H1 (cell line): ENCODE measurements at regions not wholly inside any gene's neighbourhood (a gene's known extent, or its start where the extent isn't known, plus 50 kb on each side); places are given as distances from the start of the nearest gene placed in this dataset.

Source experiments
- CTCF ChIA-PET: fragments of 300-600 bp; sonication (Branson Sonifier 250); formaldehyde crosslinking; loops from one replicate; lab custom pipeline; 2021; ENCODE audit not compliant: partially characterized antibody; lab: Charles Lee
- POLR2A ChIA-PET: fragments of 300-600 bp; sonication (Branson Sonifier 250); formaldehyde crosslinking; loops from one replicate; lab custom pipeline; 2021; ENCODE audit warnings: inconsistent platforms; ENCODE audit not compliant: partially characterized antibody; lab: Charles Lee
- DNase-seq, 2 experiments: peaks; one replicate each; pipeline versions ENCODE4 v3.0.0 to v3.0.0-alpha.2; 2010 to 2022; ENCODE audit warnings: low spot score in 2 of 2, low read depth in 1 of 2, mixed read lengths in 1 of 2
- FAIRE-seq: peaks from 2 replicates; lab custom pipeline; 2011; peaks lifted over from hg19 to GRCh38; lab: Jason Lieb, UNC
- H2AFZ ChIP-seq: 2 replicates; pipeline ENCODE4 v1.8.1; 2012; ENCODE audit warnings: low read length, inconsistent platforms
- H2AK5ac ChIP-seq: 2 replicates; pipeline ENCODE4 v1.6.1; 2013; ENCODE audit warnings: low read depth, low read length
- H2BK120ac ChIP-seq: replicated peaks from 2 replicates; pipeline ENCODE3; 2013; ENCODE audit warnings: low read depth, low read length, inconsistent platforms
- H2BK12ac ChIP-seq: 2 replicates; pipeline ENCODE4 v1.6.1; 2013; ENCODE audit warnings: low read depth, low read length
- H2BK15ac ChIP-seq: 2 replicates; pipeline ENCODE4 v1.6.1; 2013; ENCODE audit warnings: low read length
- H2BK20ac ChIP-seq: 2 replicates; pipeline ENCODE4 v1.6.1; 2013; ENCODE audit warnings: low read length
- H2BK5ac ChIP-seq: 2 replicates; pipeline ENCODE4 v1.6.1; 2013; ENCODE audit warnings: low read depth, low read length
- H3K14ac ChIP-seq: 2 replicates; pipeline ENCODE4 v1.6.1; 2013; ENCODE audit warnings: inconsistent platforms; ENCODE audit not compliant: insufficient read length
- H3K18ac ChIP-seq: 2 replicates; pipeline ENCODE4 v1.6.1; 2013; ENCODE audit warnings: low read length; ENCODE audit errors: extremely low read depth
- H3K23ac ChIP-seq: 2 replicates; pipeline ENCODE4 v1.6.1; 2013; ENCODE audit warnings: inconsistent platforms; ENCODE audit not compliant: insufficient read length
- H3K23me2 ChIP-seq: 2 replicates; pipeline ENCODE4 v1.6.1; 2013; ENCODE audit warnings: low read depth, low read length
- H3K27ac ChIP-seq: 2 replicates; pipeline ENCODE4 v1.6.1; 2011; ENCODE audit warnings: low read depth, low read length, inconsistent platforms
- H3K27me3 ChIP-seq, 4 experiments: replicated peaks in 1 of 4; 1 replicate in 1 of 4; 2 replicates in 3 of 4; pipeline versions ENCODE4 v1.6.1 to v1.8.1; 2011 to 2013; ENCODE audit warnings: low read length in 3 of 4, mild to moderate bottlenecking in 3 of 4, inconsistent platforms in 2 of 4, mixed read lengths in 2 of 4, moderate library complexity in 1 of 4; ENCODE audit not compliant: control insufficient read depth in 3 of 4, insufficient read depth in 3 of 4; ENCODE audit errors: extremely low read depth in 1 of 4
- H3K36me3 ChIP-seq, 4 experiments: 2 replicates each; pipeline versions ENCODE4 v1.6.1 to v1.8.1; 2011 to 2013; ENCODE audit warnings: mild to moderate bottlenecking in 4 of 4, low read length in 3 of 4, moderate library complexity in 2 of 4, control low read depth in 1 of 4, inconsistent platforms in 1 of 4; ENCODE audit not compliant: insufficient read depth in 4 of 4, control insufficient read depth in 2 of 4
- H3K4ac ChIP-seq: replicated peaks from 2 replicates; pipeline ENCODE3; 2013; ENCODE audit warnings: low read length, low read depth, mixed read lengths, inconsistent platforms; ENCODE audit not compliant: insufficient read length
- H3K4me1 ChIP-seq, 4 experiments: replicated peaks in 1 of 4; 1 replicate in 1 of 4; 2 replicates in 3 of 4; pipeline versions ENCODE4 v1.6.1 to v1.8.1; 2011 to 2013; ENCODE audit warnings: low read length in 3 of 4, inconsistent platforms in 2 of 4, mixed read lengths in 1 of 4; ENCODE audit not compliant: insufficient read depth in 4 of 4, control insufficient read depth in 3 of 4
- H3K4me2 ChIP-seq, 2 experiments: 2 replicates each; pipeline versions ENCODE4 v1.6.1 to v1.8.1; 2011 to 2013; ENCODE audit warnings: low read depth in 2 of 2, low read length in 2 of 2, control low read depth in 1 of 2, inconsistent platforms in 1 of 2, mild to moderate bottlenecking in 1 of 2; ENCODE audit not compliant: insufficient read depth in 1 of 2
- H3K4me3 ChIP-seq, 4 experiments: fragments of 200-600, 300-600 bp in 1 of 4; sonication (generic), shearing (Covaris generic), sonication (Bioruptor Twin) in 1 of 4; 2 replicates each; pipeline versions ENCODE4 v1.5.1 to v1.8.1; 2011 to 2016; ENCODE audit warnings: low read length in 4 of 4, low read depth in 3 of 4, control low read depth in 2 of 4, inconsistent platforms in 2 of 4, mild to moderate bottlenecking in 2 of 4, mixed read lengths in 1 of 4, moderate library complexity in 1 of 4; ENCODE audit not compliant: insufficient read depth in 2 of 4; ENCODE audit errors: extremely low read depth in 1 of 4
- H3K56ac ChIP-seq: replicated peaks from 2 replicates; pipeline ENCODE3; 2013; ENCODE audit warnings: low read depth, mild to moderate bottlenecking, mixed read lengths, low read length, inconsistent platforms; ENCODE audit not compliant: insufficient read length
- H3K79me1 ChIP-seq: 2 replicates; pipeline ENCODE4 v1.6.1; 2013; ENCODE audit warnings: low read depth, low read length, control low read depth
- H3K79me2 ChIP-seq, 2 experiments: 2 replicates each; pipeline versions ENCODE4 v1.6.1 to v1.8.1; 2012 to 2013; ENCODE audit warnings: low read length in 2 of 2, mild to moderate bottlenecking in 2 of 2, inconsistent platforms in 1 of 2; ENCODE audit not compliant: insufficient read depth in 2 of 2, control insufficient read depth in 1 of 2
- H3K9ac ChIP-seq, 4 experiments: replicated peaks in 1 of 4; 1 replicate in 1 of 4; 2 replicates in 3 of 4; pipeline versions ENCODE4 v1.6.1 to v1.8.1; 2011 to 2013; ENCODE audit warnings: low read depth in 3 of 4, low read length in 3 of 4, control low read depth in 2 of 4, mild to moderate bottlenecking in 2 of 4, moderate library complexity in 2 of 4, inconsistent platforms in 1 of 4; ENCODE audit errors: extremely low read depth in 1 of 4
- H3K9me3 ChIP-seq, 2 experiments: 2 replicates each; pipeline versions ENCODE4 v1.6.1 to v1.8.1; 2012 to 2013; ENCODE audit warnings: mild to moderate bottlenecking in 2 of 2, moderate library complexity in 2 of 2, control low read depth in 1 of 2, inconsistent platforms in 1 of 2, low read depth in 1 of 2, low read length in 1 of 2, mixed read lengths in 1 of 2; ENCODE audit not compliant: insufficient read depth in 2 of 2
- H4K20me1 ChIP-seq, 2 experiments: replicated peaks in 1 of 2; 2 replicates each; pipeline versions ENCODE3 to v1.8.1; 2011 to 2013; ENCODE audit warnings: inconsistent platforms in 2 of 2, low read length in 2 of 2, mild to moderate bottlenecking in 1 of 2; ENCODE audit not compliant: insufficient read depth in 2 of 2, control insufficient read depth in 1 of 2
- H4K5ac ChIP-seq: 2 replicates; pipeline ENCODE4 v1.6.1; 2013; ENCODE audit warnings: low read length, low read depth, mixed read lengths, inconsistent platforms; ENCODE audit not compliant: insufficient read length
- H4K8ac ChIP-seq: 2 replicates; pipeline ENCODE4 v1.8.0; 2013; ENCODE audit warnings: mild to moderate bottlenecking, moderate library complexity, low read length, inconsistent platforms; ENCODE audit not compliant: insufficient read depth; ENCODE audit errors: extremely low read depth
- H4K91ac ChIP-seq: replicated peaks from 2 replicates; pipeline ENCODE3; 2013; ENCODE audit warnings: low read length, mixed read lengths, inconsistent platforms; ENCODE audit not compliant: insufficient read length
- EGR1 ChIP-seq: IDR thresholded peaks from 2 replicates; pipeline ENCODE4 v1.6.1; 2011; ENCODE audit warnings: low read depth, low read length, borderline replicate concordance
- KDM1A ChIP-seq: fragments of 200-600, 300-600 bp; sonication (generic); IDR thresholded peaks from 2 replicates; pipeline ENCODE4 v1.7.1; 2016; ENCODE audit warnings: mild to moderate bottlenecking, low read length, borderline replicate concordance
- WGBS, 2 experiments: shearing (Covaris generic) in 1 of 2; methylation state at CpG; one replicate each; pipeline versions ENCODE4 v1.1.6 to v1.1.7; 2013 to 2015; ENCODE audit warnings: low lambda C conversion rate in 2 of 2, mixed read lengths in 2 of 2, inconsistent platforms in 1 of 2, low coverage in 1 of 2, missing lambda C conversion rate in 1 of 2; ENCODE audit not compliant: insufficient replicate concordance in 2 of 2, insufficient coverage in 1 of 2, insufficient read length in 1 of 2; ENCODE audit errors: extremely low coverage in 1 of 2, missing lambda C conversion rate in 1 of 2; 5-methylcytosine and 5-hydroxymethylcytosine counted together

- no peaks in the 10 kb centered on the region for H3K23me2 ChIP-seq
- WGBS, 2 experiments, result 91% methylated on average over 1 of the region's 1 CpG; no CpG with 5 or more reads in 1 of the 2 experiments
These were observed 147.8 kb downstream of the OMA1 start for GRCh38 chr1:58398714-58399113.

More at GRCh38 chr1:58398714-58399113, 147.8 kb downstream of the OMA1 start:
- Histone ChIP-seq H3K4ac (no peak overlapping the region), H2AK5ac (no peak overlapping the region), H3K9ac (no peak overlapping the region), H4K5ac (no peak overlapping the region), H2BK12ac (no peak overlapping the region), H3K4me3 (no peak overlapping the region), H3K4me2 (no peak overlapping the region), H3K36me3 (no peaks in the 10 kb centered on the region), H2BK15ac (no peak overlapping the region), H3K27ac (no peak overlapping the region), H2BK20ac (no peak overlapping the region), H3K79me2 (no peaks in the 10 kb centered on the region), H4K91ac (no peak overlapping the region), H2BK5ac (no peak overlapping the region), H3K14ac (no peak overlapping the region), H3K27me3 (no peaks in the 10 kb centered on the region), H3K4me1 (peaks cover 2 to 15% (median 8%) of the 10 kb centered on the region in 4 experiments; a peak in 5 of 7 replicates), H3K9me3 (no peaks in the 10 kb centered on the region), H3K18ac (no peak overlapping the region), H4K8ac (no peak overlapping the region), H2AFZ (no peak overlapping the region), H4K20me1 (no peaks in the 10 kb centered on the region), H3K23ac (no peak overlapping the region), H2BK120ac (no peak overlapping the region), H3K79me1 (no peaks in the 10 kb centered on the region), H3K56ac (no peak overlapping the region)
- TF ChIP-seq KDM1A (peak; percentile 65), EGR1 (no peak)
- POLR2A ChIA-PET, result no interaction called here
- CTCF ChIA-PET, result no interaction called here
- DNase-seq (peak in 1 of 2 experiments; percentile 23), FAIRE-seq (no peak)
